ENCODE measurements at regions not wholly inside any gene's neighbourhood (a gene's known extent, or its start where the extent isn't known, plus 50 kb on each side); places are given as distances from the start of the nearest gene placed in this dataset.

GRCh38 chr18:38368246-38368645 lies 802.6 kb upstream of the CELF4 start:
- H3K4me1 Mint-ChIP-seq (ENCODE audit: insufficient read depth, unreplicated experiment): peaks cover 16% of the 10 kb centered on the region
- no TSS peak for BruUV-seq (replicated peaks)
- no peaks in the 10 kb centered on the region for H3K9me3 Mint-ChIP-seq (ENCODE audit: unreplicated experiment)
- no peak overlapping the region for H3K27ac Mint-ChIP-seq (ENCODE audit: low read depth, unreplicated experiment)
- no peak for DNase-seq (ENCODE audit: unreplicated experiment)
- H3K4me3 Mint-ChIP-seq (ENCODE audit: unreplicated experiment): no peak overlapping the region
- ChIA-PET POLR2A (no interaction called here), CTCF (interaction anchor here (0.6 to 2.0 kb wide), 4 partner anchors 15 to 444 kb away, joined by 3 to 4 read pairs (median 4); no protein-coding TSS in a partner anchor)
- intact Hi-C loops (cut with micrococcal nuclease): no loop called here
- no peaks in the 10 kb centered on the region for H3K27me3 Mint-ChIP-seq (ENCODE audit: insufficient read depth, unreplicated experiment)
- TF ChIP-seq CTCF (IDR thresholded peaks at IDR 0.05; ENCODE audit: unreplicated experiment): no peak
- no peaks in the 10 kb centered on the region for H3K36me3 Mint-ChIP-seq (ENCODE audit: insufficient read depth, unreplicated experiment)

DNA sequence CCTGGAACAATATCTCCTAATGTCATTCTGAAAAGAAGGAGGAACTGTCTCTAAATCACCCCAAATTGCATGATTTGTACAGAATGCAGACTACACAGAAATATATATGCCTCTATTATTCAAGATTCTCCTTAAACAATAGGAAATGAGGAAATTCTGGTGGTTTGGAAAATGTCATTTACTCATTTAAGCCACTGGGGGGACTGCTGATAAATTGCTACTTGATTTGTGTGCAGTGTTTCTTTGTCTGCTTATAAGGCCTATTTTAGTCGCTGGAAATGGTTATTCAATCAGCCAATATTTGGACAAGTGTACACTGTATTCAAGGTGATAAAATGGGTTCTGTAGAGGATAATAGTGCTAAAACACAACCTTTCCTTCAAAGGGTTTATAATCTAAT lies 801.9 kb upstream of the CELF4 start:
- peaks cover 16% of the 10 kb centered on the region for H3K4me1 Mint-ChIP-seq (ENCODE audit: insufficient read depth, unreplicated experiment)
- intact Hi-C loops (cut with micrococcal nuclease): no loop called here
- CTCF ChIA-PET: interaction anchor here (0.7 to 2.0 kb wide), 2 partner anchors 16 to 166 kb away, joined by 3 to 4 read pairs; no protein-coding TSS in a partner anchor

GRCh38 chr18:38362286-38362792 lies 796.7 kb upstream of the CELF4 start:
- intact Hi-C loops (cut with micrococcal nuclease): no loop called here
- H3K27me3 Mint-ChIP-seq (ENCODE audit: insufficient read depth, unreplicated experiment): no peaks in the 10 kb centered on the region
- H3K9me3 Mint-ChIP-seq (ENCODE audit: unreplicated experiment): no peaks in the 10 kb centered on the region
- no TSS peak for BruUV-seq (replicated peaks)
- POLR2A ChIA-PET: interaction anchor here (0.6 kb wide), 1 partner anchor 539 kb away, joined by 3 read pairs; no protein-coding TSS in a partner anchor
- DNase-seq (ENCODE audit: unreplicated experiment): no peak
- TF ChIP-seq CTCF (IDR thresholded peaks at IDR 0.05; ENCODE audit: unreplicated experiment): no peak
- no peak overlapping the region for H3K27ac Mint-ChIP-seq (ENCODE audit: low read depth, unreplicated experiment)
- CTCF ChIA-PET: no interaction called here
- no peaks in the 10 kb centered on the region for H3K4me1 Mint-ChIP-seq (ENCODE audit: insufficient read depth, unreplicated experiment)
- H3K4me3 Mint-ChIP-seq (ENCODE audit: unreplicated experiment): no peak overlapping the region
- no peaks in the 10 kb centered on the region for H3K36me3 Mint-ChIP-seq (ENCODE audit: insufficient read depth, unreplicated experiment)

More for the DNA sequence above, 801.9 kb upstream of the CELF4 start:
- H3K9me3 Mint-ChIP-seq (ENCODE audit: unreplicated experiment): no peaks in the 10 kb centered on the region
- no peaks in the 10 kb centered on the region for H3K27me3 Mint-ChIP-seq (ENCODE audit: insufficient read depth, unreplicated experiment)
- BruUV-seq (replicated peaks): no TSS peak
- H3K27ac Mint-ChIP-seq (ENCODE audit: low read depth, unreplicated experiment): no peak overlapping the region
- no peak for TF ChIP-seq CTCF (IDR thresholded peaks at IDR 0.05; ENCODE audit: unreplicated experiment)
- no peak for DNase-seq (ENCODE audit: unreplicated experiment)
- H3K36me3 Mint-ChIP-seq (ENCODE audit: insufficient read depth, unreplicated experiment): no peaks in the 10 kb centered on the region
- no peak overlapping the region for H3K4me3 Mint-ChIP-seq (ENCODE audit: unreplicated experiment)
- POLR2A ChIA-PET: no interaction called here

GRCh38 chr18:38358805-38359657 lies 793.4 kb upstream of the CELF4 start:
- no peaks in the 10 kb centered on the region for H3K9me3 Mint-ChIP-seq (ENCODE audit: unreplicated experiment)
- H3K4me3 Mint-ChIP-seq (ENCODE audit: unreplicated experiment): no peak overlapping the region
- H3K27me3 Mint-ChIP-seq (ENCODE audit: insufficient read depth, unreplicated experiment): no peaks in the 10 kb centered on the region
- POLR2A ChIA-PET: no interaction called here
- no peak overlapping the region for H3K27ac Mint-ChIP-seq (ENCODE audit: low read depth, unreplicated experiment)
- no peaks in the 10 kb centered on the region for H3K36me3 Mint-ChIP-seq (ENCODE audit: insufficient read depth, unreplicated experiment)
- BruUV-seq (replicated peaks): no TSS peak
- no peaks in the 10 kb centered on the region for H3K4me1 Mint-ChIP-seq (ENCODE audit: insufficient read depth, unreplicated experiment)
- CTCF ChIA-PET: no interaction called here
- TF ChIP-seq CTCF (IDR thresholded peaks at IDR 0.05; ENCODE audit: unreplicated experiment): no peak
- intact Hi-C loops (cut with micrococcal nuclease): no loop called here
- DNase-seq (ENCODE audit: unreplicated experiment): no peak

Data from MCF 10A (cell line).